Activated CD8-positive, alpha-beta memory T cell treated with anti-CD3 and anti-CD28 coated beads for 48 hours (primary cell): ENCODE measurements at regions not wholly inside any gene's neighbourhood (a gene's known extent, or its start where the extent isn't known, plus 50 kb on each side); places are given as distances from the start of the nearest gene placed in this dataset.

Source experiments
- DNase-seq, 3 experiments: peaks; one replicate each; pipeline ENCODE4 v3.0.0-alpha.2; 2020; ENCODE audit warnings: low read depth in 2 of 3, low spot score in 2 of 3

- DNase-seq = no peak
These were observed 91.6 kb upstream of the CXCL12 start for GRCh38 chr10:44476409-44477045.

GRCh38 chr10:44477046-44477425 lies 92.1 kb upstream of the CXCL12 start:
- DNase-seq = no peak

- DNase-seq = no peak
These were observed 93.1 kb upstream of the CXCL12 start for GRCh38 chr10:44478040-44478439.

- DNase-seq = no peak
These were observed 94.2 kb upstream of the CXCL12 start for GRCh38 chr10:44478876-44479705.

GRCh38 chr10:44492678-44493077 lies 107.8 kb upstream of the CXCL12 start:
- DNase-seq = no peak

- no peak for DNase-seq
These were observed 113.3 kb upstream of the CXCL12 start for GRCh38 chr10:44498222-44498621.

GRCh38 chr10:44500451-44500850 lies 115.6 kb upstream of the CXCL12 start:
- DNase-seq = no peak

- no peak for DNase-seq
These were observed 121.5 kb upstream of the CXCL12 start for GRCh38 chr10:44506386-44506785.

- DNase-seq = no peak
These were observed 125.7 kb upstream of the CXCL12 start for GRCh38 chr10:44510379-44511115.

GRCh38 chr10:44511166-44511565 lies 126.3 kb upstream of the CXCL12 start:
- no peak for DNase-seq

GRCh38 chr10:44511601-44512000 lies 126.7 kb upstream of the CXCL12 start:
- no peak for DNase-seq

GRCh38 chr10:44512431-44513022 lies 127.6 kb upstream of the CXCL12 start:
- no peak for DNase-seq

GRCh38 chr10:44513591-44513990 lies 128.7 kb upstream of the CXCL12 start:
- no peak for DNase-seq

GRCh38 chr10:44516891-44517290 lies 132.0 kb upstream of the CXCL12 start:
- DNase-seq = no peak

- DNase-seq = no peak
These were observed 132.7 kb upstream of the CXCL12 start for GRCh38 chr10:44517635-44518034.

GRCh38 chr10:44519361-44519760 lies 134.5 kb upstream of the CXCL12 start:
- no peak for DNase-seq

GRCh38 chr10:44520651-44521050 lies 135.8 kb upstream of the CXCL12 start:
- DNase-seq = no peak

- no peak for DNase-seq
These were observed 154.3 kb upstream of the CXCL12 start for GRCh38 chr10:44539178-44539577.

GRCh38 chr10:44552726-44553125 lies 167.8 kb upstream of the CXCL12 start:
- no peak for DNase-seq

GRCh38 chr10:44557596-44558191 lies 172.8 kb upstream of the CXCL12 start:
- no peak for DNase-seq

- no peak for DNase-seq
These were observed 173.6 kb upstream of the CXCL12 start for GRCh38 chr10:44558521-44558920.
